Peyer's patch (tissue), 4 donors: ENCODE measurements at regions not wholly inside any gene's neighbourhood (a gene's known extent, or its start where the extent isn't known, plus 50 kb on each side); places are given as distances from the start of the nearest gene placed in this dataset.

Experiments
- DNase-seq, 3 donors: peaks; one replicate each; pipeline ENCODE4 v3.0.0-alpha.2; 2017 to 2019
- H3K27ac ChIP-seq, 4 donors: fragments of 200-600 bp; sonication (generic); one replicate each; pipeline ENCODE4 v1.5.1; 2016 to 2019
- H3K27me3 ChIP-seq, 2 donors: fragments of 200-600 bp; sonication (generic); one replicate each; pipeline ENCODE4 v1.5.1; 2019
- H3K36me3 ChIP-seq, 3 donors: fragments of 200-600 bp; sonication (generic); one replicate each; pipeline ENCODE4 v1.5.1; 2016 to 2019
- H3K4me1 ChIP-seq, 4 donors: fragments of 200-600 bp; sonication (generic); one replicate each; pipeline ENCODE4 v1.5.1; 2016 to 2019
- H3K4me3 ChIP-seq, 4 donors: fragments of 200-600 bp; sonication (generic); 1 replicate in 3 of 4; 2 replicates in 1 of 4; pipeline ENCODE4 v1.5.1; 2016 to 2019; ENCODE audit warnings: mild to moderate bottlenecking in 1 of 4
- H3K9me3 ChIP-seq, 4 donors: fragments of 200-600 bp; sonication (generic); one replicate each; pipeline ENCODE4 v1.5.1; 2016 to 2019; ENCODE audit warnings: mild to moderate bottlenecking in 1 of 4
- POLR2A ChIP-seq, 2 donors: fragments of 450-650 bp; IDR thresholded peaks; one replicate each; pipeline ENCODE4 v1.5.1; 2017; ENCODE audit warnings: antibody characterized with exemption in 2 of 2, mild to moderate bottlenecking in 2 of 2, moderate library complexity in 2 of 2
- TF ChIP-seq, protein P1 (sequence below), 6 experiments: fragments of 450-650 bp in 4 of 6; fragments of 200-600 bp in 2 of 6; sonication (generic) in 1 of 6; IDR thresholded peaks; one replicate each; pipeline ENCODE4 v1.5.1; 2017 to 2019; ENCODE audit warnings: antibody characterized with exemption in 6 of 6, mild to moderate bottlenecking in 3 of 6, moderate library complexity in 1 of 6

DNA sequence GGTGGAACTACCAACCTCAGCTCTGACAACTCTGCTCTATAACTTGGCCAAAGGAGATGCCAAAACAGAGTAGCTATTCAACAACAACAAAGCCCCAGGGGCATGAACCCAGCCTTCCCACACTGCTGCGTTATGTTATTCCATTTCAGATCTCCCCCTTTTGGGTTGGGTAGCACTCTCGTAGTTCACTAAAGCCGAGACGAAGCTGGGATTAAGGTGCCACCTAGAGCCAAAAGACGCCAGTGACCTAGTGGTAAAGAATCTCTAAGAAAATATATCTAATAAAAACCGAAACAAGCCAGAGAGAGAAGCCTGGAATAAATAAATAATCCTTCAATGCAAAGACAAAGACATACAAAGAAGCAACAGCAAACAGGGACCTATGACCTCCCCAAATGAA, 217.3 kb downstream of the HERPUD2 start:
- peaks cover 0 to 3% (median 0%) of the 10 kb centered on the region in 4 donors for H3K9me3 ChIP-seq
- no peaks in the 10 kb centered on the region for H3K36me3 ChIP-seq
- no peak for TF ChIP-seq POLR2A (IDR thresholded peaks at IDR 0.05)
- TF ChIP-seq, protein P1, sequence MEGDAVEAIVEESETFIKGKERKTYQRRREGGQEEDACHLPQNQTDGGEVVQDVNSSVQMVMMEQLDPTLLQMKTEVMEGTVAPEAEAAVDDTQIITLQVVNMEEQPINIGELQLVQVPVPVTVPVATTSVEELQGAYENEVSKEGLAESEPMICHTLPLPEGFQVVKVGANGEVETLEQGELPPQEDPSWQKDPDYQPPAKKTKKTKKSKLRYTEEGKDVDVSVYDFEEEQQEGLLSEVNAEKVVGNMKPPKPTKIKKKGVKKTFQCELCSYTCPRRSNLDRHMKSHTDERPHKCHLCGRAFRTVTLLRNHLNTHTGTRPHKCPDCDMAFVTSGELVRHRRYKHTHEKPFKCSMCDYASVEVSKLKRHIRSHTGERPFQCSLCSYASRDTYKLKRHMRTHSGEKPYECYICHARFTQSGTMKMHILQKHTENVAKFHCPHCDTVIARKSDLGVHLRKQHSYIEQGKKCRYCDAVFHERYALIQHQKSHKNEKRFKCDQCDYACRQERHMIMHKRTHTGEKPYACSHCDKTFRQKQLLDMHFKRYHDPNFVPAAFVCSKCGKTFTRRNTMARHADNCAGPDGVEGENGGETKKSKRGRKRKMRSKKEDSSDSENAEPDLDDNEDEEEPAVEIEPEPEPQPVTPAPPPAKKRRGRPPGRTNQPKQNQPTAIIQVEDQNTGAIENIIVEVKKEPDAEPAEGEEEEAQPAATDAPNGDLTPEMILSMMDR (IDR thresholded peaks at IDR 0.05): no peak

DNA sequence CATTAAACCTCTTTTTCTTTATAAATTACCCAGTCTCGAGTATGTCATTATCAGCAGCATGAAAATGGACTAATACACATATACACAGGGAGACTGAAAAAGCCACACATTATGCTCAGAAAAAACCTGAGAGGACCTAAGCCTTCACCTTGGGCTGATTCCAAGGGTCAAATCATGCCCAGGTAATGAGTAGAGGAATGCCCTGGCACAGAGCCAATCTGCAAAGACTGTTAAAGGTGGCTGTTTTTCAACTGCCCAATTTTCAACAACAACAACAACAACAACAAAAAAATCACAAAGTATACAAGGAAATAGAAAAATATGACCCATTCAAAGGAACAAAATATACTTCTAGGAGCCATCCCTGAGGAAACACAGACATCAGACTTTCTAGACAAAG, 220.2 kb upstream of the TBX20 start:
- TF ChIP-seq, protein P1 (IDR thresholded peaks at IDR 0.05): no peak
- TF ChIP-seq POLR2A (IDR thresholded peaks at IDR 0.05): no peak
- Histone ChIP-seq H3K9me3 (no peaks in the 10 kb centered on the region), H3K4me1 (no peaks in the 10 kb centered on the region), H3K27me3 (no peaks in the 10 kb centered on the region), H3K36me3 (no peaks in the 10 kb centered on the region), H3K4me3 (no peak overlapping the region), H3K27ac (no peak overlapping the region)
- no peak for DNase-seq

More for the DNA sequence above, 217.3 kb downstream of the HERPUD2 start:
- H3K27ac ChIP-seq: no peak overlapping the region
- no peak for DNase-seq
- H3K4me3 ChIP-seq: no peak overlapping the region
- H3K4me1 ChIP-seq: no peaks in the 10 kb centered on the region
- no peaks in the 10 kb centered on the region for H3K27me3 ChIP-seq

DNA sequence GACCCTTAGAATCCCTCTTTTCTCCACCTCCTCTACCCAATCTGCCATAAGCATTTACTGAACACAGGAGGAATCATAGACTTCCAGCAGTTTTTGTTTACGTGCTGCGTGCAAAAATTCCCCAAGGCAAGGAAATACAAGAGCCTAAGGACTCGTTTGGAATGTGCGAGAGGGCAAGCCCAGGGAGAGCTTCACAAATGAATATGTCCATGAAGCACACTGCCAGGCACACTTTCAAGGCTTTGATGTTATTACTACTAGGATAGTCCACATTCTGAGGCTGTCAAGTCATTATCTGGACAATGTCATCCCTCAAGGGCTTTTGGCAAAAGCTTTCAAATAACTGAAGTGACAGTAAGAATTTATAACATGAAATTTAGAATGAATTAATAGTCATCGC, 214.7 kb upstream of the TBX20 start:
- Histone ChIP-seq H3K36me3 (no peaks in the 10 kb centered on the region), H3K4me1 (no peaks in the 10 kb centered on the region), H3K27ac (no peak overlapping the region), H3K9me3 (no peaks in the 10 kb centered on the region), H3K4me3 (no peak overlapping the region), H3K27me3 (no peaks in the 10 kb centered on the region)
- no peak for DNase-seq
- no peak for TF ChIP-seq POLR2A (IDR thresholded peaks at IDR 0.05)
- TF ChIP-seq, protein P1 (IDR thresholded peaks at IDR 0.05): no peak

GRCh38 chr7:35467456-35467978, 213.6 kb upstream of the TBX20 start:
- H3K9me3 ChIP-seq: no peaks in the 10 kb centered on the region
- DNase-seq: no peak
- TF ChIP-seq, protein P1 (IDR thresholded peaks at IDR 0.05): no peak
- no peak for TF ChIP-seq POLR2A (IDR thresholded peaks at IDR 0.05)
- H3K27me3 ChIP-seq: no peaks in the 10 kb centered on the region
- H3K27ac ChIP-seq: no peak overlapping the region
- no peak overlapping the region for H3K4me3 ChIP-seq
- no peaks in the 10 kb centered on the region for H3K36me3 ChIP-seq
- no peaks in the 10 kb centered on the region for H3K4me1 ChIP-seq

GRCh38 chr7:35465791-35466336, 212.0 kb upstream of the TBX20 start:
- H3K27ac ChIP-seq: no peak overlapping the region
- no peaks in the 10 kb centered on the region for H3K4me1 ChIP-seq
- no peak for DNase-seq
- no peak overlapping the region for H3K4me3 ChIP-seq
- H3K27me3 ChIP-seq: no peaks in the 10 kb centered on the region
- no peaks in the 10 kb centered on the region for H3K9me3 ChIP-seq
- H3K36me3 ChIP-seq: no peaks in the 10 kb centered on the region
- TF ChIP-seq POLR2A (IDR thresholded peaks at IDR 0.05): no peak
- TF ChIP-seq, protein P1 (IDR thresholded peaks at IDR 0.05): no peak

GRCh38 chr7:35463751-35464150, 209.9 kb upstream of the TBX20 start:
- Histone ChIP-seq H3K27me3 (no peaks in the 10 kb centered on the region), H3K27ac (no peak overlapping the region), H3K4me1 (no peaks in the 10 kb centered on the region), H3K9me3 (no peaks in the 10 kb centered on the region), H3K4me3 (no peak overlapping the region), H3K36me3 (no peaks in the 10 kb centered on the region)
- TF ChIP-seq, protein P1 (IDR thresholded peaks at IDR 0.05): no peak
- TF ChIP-seq POLR2A (IDR thresholded peaks at IDR 0.05): no peak
- DNase-seq: no peak
